Colonic mucosa (tissue), 4 donors: ENCODE measurements at regions not wholly inside any gene's neighbourhood (a gene's known extent, or its start where the extent isn't known, plus 50 kb on each side); places are given as distances from the start of the nearest gene placed in this dataset.

ENCODE experiments used
- DNase-seq: peaks from one replicate; pipeline ENCODE4 v3.0.0-alpha.2; 2020
- H3K27ac ChIP-seq: fragments of 200-600 bp; one replicate; pipeline ENCODE4 v1.8.0; 2021
- H3K27me3 ChIP-seq: fragments of 200-600 bp; one replicate; pipeline ENCODE4 v1.8.0; 2021
- H3K36me3 ChIP-seq: fragments of 200-600 bp; one replicate; pipeline ENCODE4 v1.8.0; 2021
- H3K4me1 ChIP-seq: fragments of 200-600 bp; one replicate; pipeline ENCODE4 v1.8.0; 2021; ENCODE audit warnings: mild to moderate bottlenecking
- H3K4me3 ChIP-seq: fragments of 200-600 bp; one replicate; pipeline ENCODE4 v1.8.0; 2021
- H3K9ac ChIP-seq, 2 donors: one replicate each; pipeline ENCODE4 v1.7.0; 2013; ENCODE audit warnings: control low read depth in 2 of 2, low read depth in 2 of 2, low read length in 2 of 2
- H3K9me3 ChIP-seq: fragments of 200-600 bp; one replicate; pipeline ENCODE4 v1.8.0; 2021
- intact Hi-C: fragments of 100-400 bp; cut with DNase I; formaldehyde crosslinking; loops from one replicate; pipeline ENCODE4 v1.14.1; 2022
- TF ChIP-seq, protein P1 (sequence below): fragments of 200-600 bp; IDR thresholded peaks from one replicate; pipeline ENCODE4 v1.8.0; 2022; ENCODE audit warnings: antibody characterized with exemption, mild to moderate bottlenecking
- donor health status: healthy.
- donor health status: DM: no; HTN: no; CAD: no.
- donor health status: DM: no; HTN: no; CAD: no.

DNA sequence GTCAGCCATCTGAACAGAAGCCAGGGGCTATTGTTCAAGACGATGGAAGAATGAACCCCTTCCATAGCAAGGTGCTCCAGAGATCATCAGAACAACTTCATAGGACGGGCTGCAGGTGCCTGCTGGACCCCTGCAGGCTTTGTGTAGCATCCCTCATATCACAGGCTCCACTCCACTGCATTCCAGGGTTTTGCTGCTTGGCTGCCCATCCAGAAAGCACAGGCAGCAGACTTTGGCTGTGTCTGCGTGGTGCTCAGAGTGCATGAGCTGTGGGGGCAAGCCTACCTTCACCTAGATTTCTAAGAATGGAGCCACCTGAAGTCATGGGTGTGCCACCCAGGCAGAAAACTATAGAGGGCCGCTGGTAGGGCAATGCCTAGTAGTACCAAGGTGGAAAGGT is 93.9 kb upstream of the NLRP1 start:
- H3K4me1 ChIP-seq: no peaks in the 10 kb centered on the region
- H3K36me3 ChIP-seq: no peaks in the 10 kb centered on the region
- TF ChIP-seq, protein P1, sequence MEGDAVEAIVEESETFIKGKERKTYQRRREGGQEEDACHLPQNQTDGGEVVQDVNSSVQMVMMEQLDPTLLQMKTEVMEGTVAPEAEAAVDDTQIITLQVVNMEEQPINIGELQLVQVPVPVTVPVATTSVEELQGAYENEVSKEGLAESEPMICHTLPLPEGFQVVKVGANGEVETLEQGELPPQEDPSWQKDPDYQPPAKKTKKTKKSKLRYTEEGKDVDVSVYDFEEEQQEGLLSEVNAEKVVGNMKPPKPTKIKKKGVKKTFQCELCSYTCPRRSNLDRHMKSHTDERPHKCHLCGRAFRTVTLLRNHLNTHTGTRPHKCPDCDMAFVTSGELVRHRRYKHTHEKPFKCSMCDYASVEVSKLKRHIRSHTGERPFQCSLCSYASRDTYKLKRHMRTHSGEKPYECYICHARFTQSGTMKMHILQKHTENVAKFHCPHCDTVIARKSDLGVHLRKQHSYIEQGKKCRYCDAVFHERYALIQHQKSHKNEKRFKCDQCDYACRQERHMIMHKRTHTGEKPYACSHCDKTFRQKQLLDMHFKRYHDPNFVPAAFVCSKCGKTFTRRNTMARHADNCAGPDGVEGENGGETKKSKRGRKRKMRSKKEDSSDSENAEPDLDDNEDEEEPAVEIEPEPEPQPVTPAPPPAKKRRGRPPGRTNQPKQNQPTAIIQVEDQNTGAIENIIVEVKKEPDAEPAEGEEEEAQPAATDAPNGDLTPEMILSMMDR: no peak
- intact Hi-C loops: no loop called here
- DNase-seq: no peak
- no peaks in the 10 kb centered on the region for H3K27me3 ChIP-seq
- no peak overlapping the region for H3K9ac ChIP-seq
- no peak overlapping the region for H3K4me3 ChIP-seq
- no peaks in the 10 kb centered on the region for H3K9me3 ChIP-seq
- no peak overlapping the region for H3K27ac ChIP-seq

DNA sequence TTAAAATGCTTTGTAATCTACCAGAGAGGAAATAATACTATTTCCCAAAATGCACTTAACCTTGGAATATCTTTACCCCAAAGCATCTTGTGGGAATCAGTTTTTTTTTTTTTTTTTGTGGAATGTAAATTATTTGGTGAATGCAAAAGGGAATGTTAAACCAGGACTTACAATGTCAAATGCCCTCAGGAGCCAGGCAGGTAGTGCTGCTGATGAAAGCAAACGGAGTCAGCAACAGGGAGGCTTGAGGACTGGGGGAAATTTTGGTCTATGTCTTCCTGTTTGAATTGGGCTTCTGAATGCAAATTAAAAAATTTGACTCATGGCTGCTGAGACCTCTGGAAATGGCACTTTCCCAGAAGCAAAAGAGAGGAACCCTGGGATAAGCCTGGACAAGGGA is 96.5 kb upstream of the NLRP1 start:
- TF ChIP-seq, protein P1: no peak
- intact Hi-C loops: no loop called here
- H3K36me3 ChIP-seq: no peaks in the 10 kb centered on the region
- H3K9me3 ChIP-seq: no peaks in the 10 kb centered on the region
- H3K27ac ChIP-seq: no peak overlapping the region
- no peak overlapping the region for H3K4me3 ChIP-seq
- H3K9ac ChIP-seq: no peak overlapping the region
- no peaks in the 10 kb centered on the region for H3K4me1 ChIP-seq
- DNase-seq: no peak
- no peaks in the 10 kb centered on the region for H3K27me3 ChIP-seq

DNA sequence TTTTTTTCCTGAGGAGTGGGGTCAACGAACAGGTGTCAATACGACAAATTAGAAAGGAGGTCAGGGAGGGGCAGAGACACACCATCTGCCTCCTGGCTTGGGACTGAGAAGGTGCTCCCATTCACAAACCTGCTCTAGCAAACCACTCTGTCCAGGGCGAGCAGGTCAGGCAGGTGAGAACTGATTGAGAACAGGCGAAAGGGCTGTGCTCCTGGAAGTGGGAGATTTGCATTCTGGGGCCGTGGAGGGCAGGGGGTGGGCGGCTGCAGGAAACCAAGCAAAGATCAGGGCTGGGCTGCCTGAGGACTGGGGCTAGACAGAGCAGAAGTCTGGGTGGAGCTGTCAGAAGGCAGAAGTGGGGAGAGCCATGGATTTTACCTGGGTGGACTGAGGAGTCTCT is 98.9 kb upstream of the NLRP1 start:
- H3K9ac ChIP-seq: no peak overlapping the region
- H3K27me3 ChIP-seq: no peaks in the 10 kb centered on the region
- no peak for DNase-seq
- no peaks in the 10 kb centered on the region for H3K4me1 ChIP-seq
- no peak overlapping the region for H3K27ac ChIP-seq
- intact Hi-C loops: no loop called here
- H3K9me3 ChIP-seq: no peaks in the 10 kb centered on the region
- H3K36me3 ChIP-seq: no peaks in the 10 kb centered on the region
- no peak overlapping the region for H3K4me3 ChIP-seq
- TF ChIP-seq, protein P1: no peak

DNA sequence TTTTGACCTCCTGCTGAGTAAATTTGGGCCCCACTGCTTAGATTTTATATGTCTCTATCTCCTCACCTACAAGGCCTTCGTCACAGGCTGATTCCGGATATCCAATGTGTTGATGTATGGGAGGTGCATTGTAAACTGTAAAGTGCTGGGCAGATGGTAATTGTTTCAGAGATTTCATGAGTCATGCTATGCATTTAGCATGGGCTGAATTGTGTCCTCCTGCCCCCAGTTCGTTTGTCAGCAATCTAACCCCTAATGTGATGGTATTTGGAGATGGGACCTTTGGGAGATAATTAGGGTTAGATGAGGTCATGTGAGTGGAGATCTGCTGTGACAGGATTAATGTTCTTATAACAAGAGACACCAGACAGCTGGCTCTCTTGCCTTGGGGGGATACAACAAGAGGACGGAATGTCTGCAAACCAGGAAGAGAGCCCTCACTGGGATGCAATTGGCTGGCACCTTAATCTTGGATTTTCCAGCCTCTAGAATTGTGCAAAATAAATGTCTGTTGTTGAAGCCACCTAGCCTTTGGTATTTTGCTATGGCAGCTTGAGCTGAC is 101.8 kb upstream of the NLRP1 start:
- TF ChIP-seq, protein P1: no peak
- intact Hi-C loops: no loop called here
- no peak overlapping the region for H3K9ac ChIP-seq
- H3K27me3 ChIP-seq: no peaks in the 10 kb centered on the region
- no peaks in the 10 kb centered on the region for H3K9me3 ChIP-seq
- no peak for DNase-seq
- no peak overlapping the region for H3K4me3 ChIP-seq
- H3K27ac ChIP-seq: no peak overlapping the region
- H3K36me3 ChIP-seq: no peaks in the 10 kb centered on the region
- no peaks in the 10 kb centered on the region for H3K4me1 ChIP-seq

DNA sequence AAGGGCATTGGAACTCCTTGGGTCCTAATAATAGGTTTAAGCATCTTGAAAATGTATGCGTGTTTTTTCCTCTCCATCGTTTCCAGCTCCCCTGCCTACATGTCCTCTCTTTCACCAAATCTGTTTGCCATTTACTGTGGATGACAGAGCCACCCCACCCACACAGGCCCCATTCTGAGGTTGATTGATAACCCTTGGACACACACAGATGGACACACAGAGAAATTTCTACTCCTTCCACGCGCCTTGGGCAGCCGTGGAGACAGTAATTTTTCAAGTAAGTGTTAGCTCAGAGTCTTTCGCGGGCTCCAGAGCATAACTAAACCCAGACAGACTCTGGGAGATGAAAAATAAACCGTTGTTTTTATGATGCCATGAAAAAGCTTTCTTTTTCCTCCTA is 103.3 kb upstream of the NLRP1 start:
- H3K4me3 ChIP-seq: no peak overlapping the region

More for the DNA sequence above, 103.3 kb upstream of the NLRP1 start:
- no peak for DNase-seq
- intact Hi-C loops: no loop called here
- no peak overlapping the region for H3K9ac ChIP-seq
- no peak overlapping the region for H3K27ac ChIP-seq
- TF ChIP-seq, protein P1: no peak
- no peaks in the 10 kb centered on the region for H3K36me3 ChIP-seq
- no peaks in the 10 kb centered on the region for H3K27me3 ChIP-seq
- no peaks in the 10 kb centered on the region for H3K9me3 ChIP-seq
- H3K4me1 ChIP-seq: no peaks in the 10 kb centered on the region
